ENCODE measurements at regions not wholly inside any gene's neighbourhood (a gene's known extent, or its start where the extent isn't known, plus 50 kb on each side); places are given as distances from the start of the nearest gene placed in this dataset.

- ChIA-PET CTCF (ENCODE audit: low intra/inter-chr PET ratio) (no interaction called here), POLR2A (no interaction called here)
- FAIRE-seq, result no peak
- Histone ChIP-seq H3K36me3 (ENCODE audit: control insufficient read depth, insufficient read depth, low read length) (no peaks in the 10 kb centered on the region), H2AFZ (ENCODE audit: low read depth, low read length) (no peak overlapping the region), H3K9me3 (replicated peaks; ENCODE audit: control insufficient read depth, insufficient read depth, low read depth, low read length) (no peaks in the 10 kb centered on the region), H3K9ac (ENCODE audit: insufficient read depth in 1 of 2, low read depth in 2 of 2, low read length in 2 of 2) (no peak overlapping the region), H3K79me2 (ENCODE audit: control insufficient read depth, insufficient read depth, low read length) (no peaks in the 10 kb centered on the region), H3K4me3 (no peak overlapping the region), H3K4me2 (ENCODE audit: insufficient read depth, low read length) (no peak overlapping the region), H3K9me1 (ENCODE audit: control insufficient read depth, insufficient read depth, low read length) (no peaks in the 10 kb centered on the region), H4K20me1 (replicated peaks; ENCODE audit: control insufficient read depth, insufficient read depth, low read length) (no peaks in the 10 kb centered on the region), H3K27ac (ENCODE audit: extremely low read depth, low read depth, low read length) (no peak overlapping the region), H3K27me3 (ENCODE audit: control insufficient read depth in 2 of 2, insufficient read depth in 2 of 2, low read length in 2 of 2) (no peaks in the 10 kb centered on the region), H3K4me1 (replicated peaks in 1 of 2; ENCODE audit: control insufficient read depth in 2 of 2, insufficient read depth in 2 of 2, low read length in 2 of 2) (no peaks in the 10 kb centered on the region)
- no peak for DNase-seq (ENCODE audit: extremely low read depth in 1 of 4, low spot score in 3 of 4)
- TF ChIP-seq ZNF431 (CRISPR knock-in tag; IDR thresholded peaks at IDR 0.05) (no peak), HDAC8 (tag; IDR thresholded peaks at IDR 0.05) (no peak), ZBTB26 (CRISPR knock-in tag; IDR thresholded peaks at IDR 0.05) (no peak)
- WGBS (ENCODE audit: insufficient coverage, low coverage, missing lambda C conversion rate), result 5% methylated on average over 2 of the region's 2 CpGs
- intact Hi-C loops (cut with micrococcal nuclease), result no loop called here
- in situ Hi-C loops (cut with MboI), result no loop called here
- ATAC-seq, result no peak
- BruUV-seq (replicated peaks), result no TSS peak
Measured at GRCh38 chr4:20451986-20452385, 200.3 kb downstream of the SLIT2 start.

- H3K9ac ChIP-seq (ENCODE audit: insufficient read depth in 1 of 2, low read depth in 2 of 2, low read length in 2 of 2), result no peak overlapping the region
- no peaks in the 10 kb centered on the region for H3K4me1 ChIP-seq (replicated peaks in 1 of 2; ENCODE audit: control insufficient read depth in 2 of 2, insufficient read depth in 2 of 2, low read length in 2 of 2)
- H3K27me3 ChIP-seq (ENCODE audit: control insufficient read depth in 2 of 2, insufficient read depth in 2 of 2, low read length in 2 of 2), result no peaks in the 10 kb centered on the region
- CTCF ChIA-PET (ENCODE audit: low intra/inter-chr PET ratio), result no interaction called here
- H3K9me1 ChIP-seq (ENCODE audit: control insufficient read depth, insufficient read depth, low read length), result no peaks in the 10 kb centered on the region
- FAIRE-seq, result no peak
- H2AFZ ChIP-seq (ENCODE audit: low read depth, low read length), result no peak overlapping the region
- H3K79me2 ChIP-seq (ENCODE audit: control insufficient read depth, insufficient read depth, low read length), result no peaks in the 10 kb centered on the region
- BruUV-seq (replicated peaks), result no TSS peak
- H3K4me3 ChIP-seq, result no peak overlapping the region
- no peaks in the 10 kb centered on the region for H3K9me3 ChIP-seq (replicated peaks; ENCODE audit: control insufficient read depth, insufficient read depth, low read depth, low read length)
- no peak for ATAC-seq
- no peaks in the 10 kb centered on the region for H3K36me3 ChIP-seq (ENCODE audit: control insufficient read depth, insufficient read depth, low read length)
- intact Hi-C loops (cut with micrococcal nuclease), result no loop called here
- POLR2A ChIA-PET, result no interaction called here
- DNase-seq (ENCODE audit: extremely low read depth in 1 of 4, low spot score in 3 of 4), result no peak
- in situ Hi-C loops (cut with MboI), result no loop called here
- no peak overlapping the region for H3K4me2 ChIP-seq (ENCODE audit: insufficient read depth, low read length)
- no peak overlapping the region for H3K27ac ChIP-seq (ENCODE audit: extremely low read depth, low read depth, low read length)
- no peaks in the 10 kb centered on the region for H4K20me1 ChIP-seq (replicated peaks; ENCODE audit: control insufficient read depth, insufficient read depth, low read length)
- WGBS (ENCODE audit: insufficient coverage, low coverage, missing lambda C conversion rate), result 24% methylated on average over 2 of the region's 2 CpGs
- TF ChIP-seq CHD7 (IDR thresholded peaks at IDR 0.05; ENCODE audit: low read depth, low read length) (no peak), BCL6 (CRISPR knock-in tag; IDR thresholded peaks at IDR 0.05) (no peak)
Measured at GRCh38 chr4:20454515-20454914, 202.8 kb downstream of the SLIT2 start.
